NCI-H2227 treated with DMSO at 0.1 percent for 48 hours (cell line): ENCODE measurements at regions not wholly inside any gene's neighbourhood (a gene's known extent, or its start where the extent isn't known, plus 50 kb on each side); places are given as distances from the start of the nearest gene placed in this dataset.
"Not testable (repeated sequence)": the region's sequence is repeated elsewhere in the genome, so short reads cannot be mapped to it uniquely, and the experiment has no call there.

Experiments used
- DNase-seq: peaks from one replicate; lab custom pipeline; 2025; lab: John Stamatoyannopoulos, UW

- no peak for DNase-seq
These were observed 58.0 kb upstream of the AHI1 start for GRCh38 chr6:135555550-135555949.

GRCh38 chr6:135557582-135557981 lies 60.0 kb upstream of the AHI1 start:
- DNase-seq = no peak

GRCh38 chr6:135565605-135566004 lies 68.1 kb upstream of the AHI1 start:
- DNase-seq = not testable (repeated sequence)

- DNase-seq = no peak
These were observed 69.0 kb upstream of the AHI1 start for GRCh38 chr6:135566311-135567068.

GRCh38 chr6:135567375-135568083 lies 70.0 kb upstream of the AHI1 start:
- no peak for DNase-seq

DNA sequence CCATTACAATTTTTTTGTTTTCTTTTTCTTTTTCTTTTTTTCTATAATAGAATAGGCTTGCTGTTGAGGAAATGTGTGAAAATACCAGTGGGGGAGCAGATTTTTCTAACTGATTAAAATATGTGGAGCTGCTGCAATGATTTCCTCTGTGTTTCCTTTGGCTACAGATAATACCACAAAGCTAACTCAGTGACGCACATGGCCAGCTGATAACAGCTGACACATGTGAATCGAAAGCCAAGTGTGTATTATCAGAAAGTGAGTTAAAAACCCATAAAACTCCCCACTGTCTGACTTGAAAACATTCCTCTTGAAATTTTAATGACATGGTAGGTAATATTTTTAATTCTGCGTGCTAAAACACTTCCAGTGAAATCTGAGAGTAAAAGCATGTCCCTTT lies 70.8 kb upstream of the AHI1 start:
- no peak for DNase-seq

- DNase-seq = no peak
These were observed 74.5 kb upstream of the AHI1 start for GRCh38 chr6:135572051-135572450.

GRCh38 chr6:135575629-135576028 lies 78.1 kb upstream of the AHI1 start:
- no peak for DNase-seq

- DNase-seq = no peak
These were observed 78.5 kb upstream of the AHI1 start for GRCh38 chr6:135576055-135576454.

- DNase-seq = no peak
These were observed 79.6 kb upstream of the AHI1 start for GRCh38 chr6:135577059-135577538.

DNA sequence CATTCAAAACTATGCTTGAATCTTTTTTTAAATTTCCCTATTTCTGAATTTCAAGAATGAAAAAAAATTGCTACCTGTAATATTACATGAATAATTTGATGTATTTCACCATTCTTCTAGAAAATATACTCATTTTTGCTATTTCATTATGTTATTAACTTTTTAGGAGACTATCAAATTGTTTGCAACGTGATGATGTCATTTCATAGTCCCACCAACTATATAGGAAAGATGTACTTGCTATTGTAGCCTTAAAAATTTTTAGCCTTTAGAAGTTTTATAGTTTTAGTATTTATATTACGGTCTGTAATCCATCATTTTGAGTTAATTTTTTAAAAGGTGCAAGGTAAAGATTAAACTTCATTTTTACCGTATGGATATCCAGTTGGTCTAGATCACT lies 81.4 kb upstream of the AHI1 start:
- no peak for DNase-seq

GRCh38 chr6:135581211-135581610 lies 83.7 kb upstream of the AHI1 start:
- no peak for DNase-seq

- DNase-seq = no peak
These were observed 85.8 kb upstream of the AHI1 start for GRCh38 chr6:135583256-135583761.

DNA sequence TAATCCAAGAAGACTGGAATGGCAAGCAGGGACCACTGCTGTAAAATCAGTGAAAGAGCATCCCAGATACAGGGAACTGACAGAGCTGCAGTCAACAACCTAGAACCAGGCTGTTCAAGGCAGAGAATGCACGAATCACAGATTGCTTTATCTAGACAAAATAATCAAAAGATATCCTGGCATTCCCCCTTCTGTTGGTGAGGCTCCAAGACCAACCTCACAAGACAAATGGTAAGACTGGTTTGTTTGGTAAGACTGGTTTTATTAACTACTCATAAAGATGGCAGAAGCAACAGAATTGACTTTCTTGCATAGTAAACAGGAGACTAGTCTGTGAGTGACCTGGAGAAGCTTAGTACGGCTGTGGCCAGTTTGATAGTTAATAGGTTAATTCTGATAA lies 88.8 kb upstream of the AHI1 start:
- DNase-seq = no peak

- no peak for DNase-seq
These were observed 89.3 kb upstream of the AHI1 start for GRCh38 chr6:135586844-135587243.

- no peak for DNase-seq
These were observed 94.7 kb upstream of the AHI1 start for GRCh38 chr6:135592276-135592675.

- DNase-seq = no peak
These were observed 96.5 kb upstream of the AHI1 start for GRCh38 chr6:135594000-135594399.

DNA sequence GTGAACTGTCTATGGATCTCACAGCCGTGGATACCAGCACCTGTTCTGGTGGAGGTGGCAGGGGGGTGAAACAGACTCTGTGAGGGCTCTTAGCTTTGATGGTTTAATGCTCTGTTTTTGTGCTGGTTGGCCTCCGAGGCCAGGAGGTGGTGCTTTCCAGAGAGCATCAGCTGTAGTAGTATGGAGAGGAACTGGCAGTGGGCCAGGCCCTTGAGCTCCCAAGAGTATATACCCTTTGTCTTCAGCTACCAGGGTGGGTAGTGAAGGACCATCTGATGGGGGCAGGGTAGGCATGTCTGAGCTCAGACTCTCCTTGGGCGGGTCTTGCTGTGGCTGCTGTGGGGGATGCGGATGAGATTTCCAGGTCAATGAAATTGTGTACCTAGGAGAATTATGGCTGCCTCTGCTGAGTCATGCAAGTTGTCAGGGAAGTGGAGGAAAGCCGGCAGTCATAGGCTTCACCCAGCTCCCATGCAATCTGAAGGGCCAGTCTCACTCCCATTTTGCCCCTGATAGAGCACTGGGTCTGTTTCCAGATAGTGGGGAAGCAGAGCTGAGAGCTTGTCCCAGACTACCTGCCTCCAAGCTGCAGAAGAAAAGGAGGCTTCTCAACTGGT lies 102.7 kb upstream of the AHI1 start:
- DNase-seq = peak; percentile 80

- no peak for DNase-seq
These were observed 103.4 kb upstream of the AHI1 start for GRCh38 chr6:135600931-135601330.

DNA sequence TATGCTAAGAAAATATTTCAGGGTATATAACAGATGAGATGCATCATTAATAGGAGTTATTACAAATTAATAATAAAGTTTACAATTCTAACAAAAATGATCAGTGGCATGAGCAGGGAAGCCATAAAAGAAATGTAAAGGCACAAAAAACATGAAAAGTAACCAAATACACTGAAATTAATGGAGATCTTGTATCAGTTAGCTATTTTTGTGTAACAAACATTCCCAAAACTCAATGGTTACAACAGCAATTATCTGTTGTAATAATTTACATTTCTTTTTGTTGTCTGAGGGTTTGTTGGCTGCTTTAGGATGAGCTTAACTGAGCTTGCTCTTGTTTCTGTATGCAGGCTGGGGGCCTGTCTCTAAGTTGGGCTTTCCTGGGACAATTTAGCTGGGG lies 104.3 kb upstream of the AHI1 start:
- DNase-seq = no peak

GRCh38 chr6:135603249-135603648 lies 105.7 kb upstream of the AHI1 start:
- no peak for DNase-seq

DNA sequence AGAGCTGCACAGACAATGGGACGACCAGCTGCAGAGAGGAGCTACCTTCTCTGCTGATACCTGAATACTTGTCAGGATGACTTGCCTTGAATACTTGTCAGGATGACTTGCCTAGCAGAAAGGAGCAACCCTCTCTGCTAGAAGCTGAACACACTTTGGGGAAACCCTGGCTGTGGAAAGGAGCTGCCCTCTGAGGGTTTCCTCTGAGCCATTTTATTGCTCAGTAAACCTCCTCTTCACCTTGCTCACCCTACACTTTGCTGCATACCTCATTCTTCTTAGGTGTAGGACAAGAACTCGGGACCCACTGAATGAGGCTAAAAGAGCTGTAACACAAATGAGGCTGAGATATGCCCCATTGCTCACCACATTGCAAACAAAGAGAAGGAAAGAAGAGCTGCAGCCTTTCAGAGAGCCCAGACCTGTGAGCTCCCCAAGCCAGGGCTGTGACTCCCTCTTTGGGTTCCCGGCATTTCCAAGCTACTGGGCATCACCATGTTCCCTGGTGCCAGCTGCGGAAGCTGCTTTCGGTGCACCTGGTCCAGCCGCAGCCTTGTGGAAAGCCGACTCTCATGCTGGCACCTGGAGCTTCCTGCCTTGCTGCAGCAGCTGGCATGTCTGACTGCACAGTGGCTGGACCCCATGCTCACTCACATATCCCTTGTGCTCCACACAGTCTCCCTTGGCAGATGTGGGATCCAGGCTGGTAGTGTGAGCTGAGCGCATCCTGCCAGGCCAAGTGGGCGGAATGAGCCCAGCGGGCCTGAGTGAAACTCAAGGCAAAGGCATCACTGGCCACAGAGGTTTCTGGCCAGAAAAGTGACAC lies 106.7 kb upstream of the AHI1 start:
- DNase-seq = no peak
